AG04449 (cell line): ENCODE measurements at regions not wholly inside any gene's neighbourhood (a gene's known extent, or its start where the extent isn't known, plus 50 kb on each side); places are given as distances from the start of the nearest gene placed in this dataset.
"Not testable (repeated sequence)": the region's sequence is repeated elsewhere in the genome, so short reads cannot be mapped to it uniquely, and the experiment has no call there.

ENCODE experiments used
- CTCF ChIA-PET: fragments of 350-600 bp; formaldehyde crosslinking; extraction: SDS; loops from one replicate; lab custom pipeline; 2021; ENCODE audit warnings: antibody characterized with exemption; lab: Yijun Ruan, JAX
- POLR2A ChIA-PET: fragments of 400-600, 350-600 bp; formaldehyde crosslinking; extraction: SDS; loops from one replicate; lab custom pipeline; 2020; ENCODE audit warnings: antibody characterized with exemption, inconsistent platforms; lab: Yijun Ruan, JAX
- DNase-seq: peaks from one replicate; pipeline ENCODE4 v3.0.0-alpha.2; 2010; ENCODE audit warnings: low read depth, low spot score
- H3K4me3 ChIP-seq: 2 replicates; pipeline ENCODE4 v1.5.1; 2011; ENCODE audit warnings: low read depth, mild to moderate bottlenecking, control low read depth, low read length
- TF ChIP-seq, protein P1 (sequence below): IDR thresholded peaks from one replicate; pipeline ENCODE4 v1.5.1; 2011; ENCODE audit warnings: mild to moderate bottlenecking, moderate library complexity, low read length, control low read depth, inconsistent platforms; ENCODE audit not compliant: insufficient read depth; ENCODE audit errors: missing control alignments

- ChIA-PET POLR2A (no interaction called here), CTCF (no interaction called here)
- TF ChIP-seq, protein P1, sequence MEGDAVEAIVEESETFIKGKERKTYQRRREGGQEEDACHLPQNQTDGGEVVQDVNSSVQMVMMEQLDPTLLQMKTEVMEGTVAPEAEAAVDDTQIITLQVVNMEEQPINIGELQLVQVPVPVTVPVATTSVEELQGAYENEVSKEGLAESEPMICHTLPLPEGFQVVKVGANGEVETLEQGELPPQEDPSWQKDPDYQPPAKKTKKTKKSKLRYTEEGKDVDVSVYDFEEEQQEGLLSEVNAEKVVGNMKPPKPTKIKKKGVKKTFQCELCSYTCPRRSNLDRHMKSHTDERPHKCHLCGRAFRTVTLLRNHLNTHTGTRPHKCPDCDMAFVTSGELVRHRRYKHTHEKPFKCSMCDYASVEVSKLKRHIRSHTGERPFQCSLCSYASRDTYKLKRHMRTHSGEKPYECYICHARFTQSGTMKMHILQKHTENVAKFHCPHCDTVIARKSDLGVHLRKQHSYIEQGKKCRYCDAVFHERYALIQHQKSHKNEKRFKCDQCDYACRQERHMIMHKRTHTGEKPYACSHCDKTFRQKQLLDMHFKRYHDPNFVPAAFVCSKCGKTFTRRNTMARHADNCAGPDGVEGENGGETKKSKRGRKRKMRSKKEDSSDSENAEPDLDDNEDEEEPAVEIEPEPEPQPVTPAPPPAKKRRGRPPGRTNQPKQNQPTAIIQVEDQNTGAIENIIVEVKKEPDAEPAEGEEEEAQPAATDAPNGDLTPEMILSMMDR, result no peak
- DNase-seq, result no peak
- H3K4me3 ChIP-seq, result no peak overlapping the region
These were observed 91.7 kb upstream of the GDNF start for GRCh38 chr5:37931541-37931940.

DNA sequence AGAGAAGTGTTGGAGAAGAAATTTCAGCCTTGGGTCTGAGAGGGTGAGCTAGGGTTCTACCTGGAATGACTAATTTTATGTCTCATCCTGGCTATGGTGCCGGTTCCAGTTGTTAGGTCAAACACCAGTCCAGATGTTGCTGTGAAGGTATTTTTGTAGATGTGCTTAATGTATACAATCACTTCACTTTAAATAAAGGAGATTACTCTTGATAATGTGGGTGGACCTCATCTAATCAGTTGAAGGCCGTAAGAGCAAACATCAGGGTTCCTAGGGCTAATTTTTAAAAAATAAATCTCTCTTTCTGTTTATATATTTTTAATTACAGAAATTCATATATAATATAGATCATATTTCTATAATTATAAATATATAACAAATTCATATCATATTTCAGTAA lies 90.5 kb upstream of the GDNF start:
- ChIA-PET POLR2A (no interaction called here), CTCF (no interaction called here)
- DNase-seq, result no peak
- H3K4me3 ChIP-seq, result no peak overlapping the region
- TF ChIP-seq, protein P1, result no peak

DNA sequence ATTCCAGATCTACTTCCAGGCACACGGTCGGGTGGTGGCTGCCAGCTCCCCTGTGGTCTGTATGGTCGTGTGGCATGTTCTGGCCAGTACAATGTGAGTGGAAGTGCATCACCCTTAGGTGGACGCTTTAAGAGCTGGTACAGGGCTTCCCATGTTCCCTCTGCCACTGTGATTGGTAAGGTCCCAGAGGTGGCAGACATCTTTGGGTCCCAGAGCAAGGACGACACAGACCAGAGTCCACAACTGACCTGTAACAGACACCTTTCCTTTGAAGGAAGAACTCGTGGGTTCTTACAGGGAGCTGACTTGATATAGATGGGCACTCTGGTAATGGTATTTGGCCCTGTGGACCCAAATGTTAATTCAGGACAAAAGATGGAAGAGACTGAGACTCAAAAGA lies 90.0 kb upstream of the GDNF start:
- TF ChIP-seq, protein P1, result no peak
- POLR2A ChIA-PET, result no interaction called here
- H3K4me3 ChIP-seq, result no peak overlapping the region
- CTCF ChIA-PET, result no interaction called here
- DNase-seq, result no peak

DNA sequence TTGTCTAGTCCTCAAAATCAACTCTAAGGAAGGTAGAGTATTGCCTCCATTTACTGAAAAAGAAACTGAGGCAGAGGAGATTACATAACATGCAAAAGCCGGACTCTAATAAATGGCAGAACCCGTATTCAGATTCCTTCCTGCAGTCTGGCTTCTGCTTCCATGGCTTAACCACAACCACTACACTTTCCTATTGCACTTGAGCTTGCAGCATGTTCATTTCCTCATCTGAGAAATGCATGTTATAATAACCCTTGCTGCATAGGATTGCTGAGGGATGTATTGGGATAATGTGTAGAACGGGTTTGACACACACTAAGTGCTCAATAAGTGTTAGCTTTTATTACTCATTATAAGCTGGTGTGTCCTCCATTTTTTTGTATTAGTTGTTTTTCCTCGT lies 87.9 kb upstream of the GDNF start:
- DNase-seq, H3K4me3 ChIP-seq, POLR2A ChIA-PET: not testable (repeated sequence)
- CTCF ChIA-PET, result interaction anchor here (1.0 to 1.1 kb wide), 2 partner anchors 91 to 516 kb away, joined by 3 read pairs; no protein-coding TSS in a partner anchor

GRCh38 chr5:37926732-37927131 lies 86.9 kb upstream of the GDNF start:
- POLR2A ChIA-PET, result no interaction called here
- DNase-seq, result no peak
- H3K4me3 ChIP-seq, result no peak overlapping the region
- TF ChIP-seq, protein P1, result no peak
- CTCF ChIA-PET, result interaction anchor here (0.7 to 1.2 kb wide), 5 partner anchors 14 to 515 kb away, joined by 3 read pairs; no protein-coding TSS in a partner anchor

DNA sequence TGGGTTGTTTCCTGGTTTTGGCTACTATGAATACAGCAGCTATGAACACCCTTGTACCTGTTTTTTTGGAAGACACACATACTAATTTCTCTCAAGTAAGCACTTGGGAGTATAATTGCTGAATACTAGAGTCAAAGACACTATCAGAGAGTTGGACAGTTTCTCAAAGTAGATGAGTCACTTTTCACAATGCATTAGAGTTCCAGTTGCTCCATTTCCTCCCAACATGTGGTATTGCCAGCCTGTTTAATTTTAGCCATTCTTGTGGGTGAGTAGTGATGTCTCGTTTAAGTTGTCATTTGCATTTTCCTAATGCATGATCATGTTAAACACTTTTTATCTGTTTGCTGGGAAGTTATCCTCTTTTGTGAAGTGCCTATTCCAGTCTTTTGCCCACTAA lies 81.6 kb upstream of the GDNF start:
- no peak for DNase-seq
- H3K4me3 ChIP-seq, result no peak overlapping the region
- ChIA-PET POLR2A (no interaction called here), CTCF (no interaction called here)
- TF ChIP-seq, protein P1, result no peak

- H3K4me3 ChIP-seq, result no peak overlapping the region
- CTCF ChIA-PET, result no interaction called here
- POLR2A ChIA-PET, result no interaction called here
- DNase-seq, result no peak
- TF ChIP-seq, protein P1, result no peak
These were observed 78.6 kb upstream of the GDNF start for GRCh38 chr5:37918424-37918823.
